ENCODE measurements at regions not wholly inside any gene's neighbourhood (a gene's known extent, or its start where the extent isn't known, plus 50 kb on each side); places are given as distances from the start of the nearest gene placed in this dataset.
"Not testable (repeated sequence)": the region's sequence is repeated elsewhere in the genome, so short reads cannot be mapped to it uniquely, and the experiment has no call there.

DNA sequence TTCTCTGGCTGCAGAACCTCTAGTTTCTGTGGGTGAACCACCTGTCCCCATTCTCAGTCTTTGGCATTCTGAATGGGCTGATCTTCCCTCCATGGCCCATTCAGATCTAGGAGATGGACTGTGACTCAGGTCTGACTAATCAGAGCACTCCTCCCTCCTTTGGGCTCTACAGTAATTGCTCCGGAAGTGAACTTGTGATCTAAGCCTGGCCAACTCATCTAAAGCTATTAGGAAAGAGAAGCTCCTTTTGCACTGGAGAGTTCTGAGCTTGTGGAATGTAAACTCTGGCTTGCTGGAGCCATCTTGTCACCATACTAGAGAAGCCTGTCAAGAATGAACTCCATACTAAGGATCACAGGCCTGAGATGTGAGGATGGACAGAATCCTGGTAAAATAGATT lies 168.2 kb downstream of the SUDS3 start:
- no peak overlapping the region for H3K4me3 ChIP-seq (ENCODE audit: low read depth, low read length)
- TF ChIP-seq CTCF (IDR thresholded peaks at IDR 0.05; ENCODE audit: borderline replicate concordance, insufficient read depth, low read depth, low read length): no peak

- H3K4me3 ChIP-seq (ENCODE audit: low read depth, low read length): not testable (repeated sequence)
These were observed 171.3 kb downstream of the SUDS3 start for GRCh38 chr12:118547606-118548005.

GRCh38 chr12:118548887-118549509 lies 172.6 kb downstream of the SUDS3 start:
- TF ChIP-seq CTCF (IDR thresholded peaks at IDR 0.05; ENCODE audit: borderline replicate concordance, insufficient read depth, low read depth, low read length): no peak
- no peak overlapping the region for H3K4me3 ChIP-seq (ENCODE audit: low read depth, low read length)

DNA sequence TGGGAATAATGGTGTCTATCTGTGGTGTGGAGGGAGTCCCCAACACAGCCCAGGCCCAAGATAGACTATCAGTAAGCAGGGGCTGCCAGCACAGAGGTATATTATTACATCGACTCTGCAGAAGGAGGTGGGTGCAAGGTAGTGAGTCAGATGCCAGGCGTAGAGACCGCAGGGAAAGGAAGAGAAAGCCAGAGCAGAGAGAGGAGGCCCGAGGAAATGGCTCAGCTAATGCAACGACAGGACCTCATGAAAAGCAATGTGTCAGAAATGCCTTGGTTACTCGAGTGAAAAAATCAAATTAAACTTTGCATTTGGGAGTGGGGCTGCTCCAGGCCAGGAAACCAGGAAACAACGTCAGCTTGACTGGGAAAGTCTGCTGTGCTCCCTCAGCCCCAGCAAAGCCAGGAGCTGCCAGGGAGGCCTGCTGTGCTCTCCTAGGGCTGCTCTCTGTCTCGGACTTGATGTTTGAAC lies 173.2 kb downstream of the SUDS3 start:
- no peak for TF ChIP-seq CTCF (IDR thresholded peaks at IDR 0.05; ENCODE audit: borderline replicate concordance, insufficient read depth, low read depth, low read length)
- no peak overlapping the region for H3K4me3 ChIP-seq (ENCODE audit: low read depth, low read length)

GRCh38 chr12:118553856-118554504 lies 177.6 kb downstream of the SUDS3 start:
- no peak overlapping the region for H3K4me3 ChIP-seq (ENCODE audit: low read depth, low read length)
- TF ChIP-seq CTCF (IDR thresholded peaks at IDR 0.05; ENCODE audit: borderline replicate concordance, insufficient read depth, low read depth, low read length): no peak

DNA sequence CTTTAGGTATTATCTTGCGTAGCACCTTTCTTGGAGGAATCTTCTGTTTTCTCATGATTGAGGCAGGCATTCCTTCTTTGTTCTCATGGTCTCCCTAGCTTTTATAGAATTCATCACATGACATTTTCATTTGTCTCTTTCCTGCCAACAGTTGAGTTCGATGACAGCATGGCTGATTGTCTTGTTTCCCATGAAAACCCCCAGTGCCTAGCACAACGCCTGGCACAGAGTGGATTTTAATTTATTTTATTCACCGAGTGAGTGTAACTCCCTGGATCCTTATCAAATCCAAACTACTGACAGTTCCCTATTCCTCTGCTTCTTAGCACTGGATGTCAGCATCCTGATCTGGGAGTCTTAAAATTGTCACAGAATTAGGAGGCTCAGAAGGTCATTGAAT lies 182.6 kb downstream of the SUDS3 start:
- no peak overlapping the region for H3K4me3 ChIP-seq (ENCODE audit: low read depth, low read length)
- no peak for TF ChIP-seq CTCF (IDR thresholded peaks at IDR 0.05; ENCODE audit: borderline replicate concordance, insufficient read depth, low read depth, low read length)

- no peak for TF ChIP-seq CTCF (IDR thresholded peaks at IDR 0.05; ENCODE audit: borderline replicate concordance, insufficient read depth, low read depth, low read length)
These were observed 184.4 kb downstream of the SUDS3 start for GRCh38 chr12:118560733-118561132.

More at GRCh38 chr12:118560733-118561132, 184.4 kb downstream of the SUDS3 start:
- no peak overlapping the region for H3K4me3 ChIP-seq (ENCODE audit: low read depth, low read length)
